Vagina (tissue), 2 donors: ENCODE measurements at regions not wholly inside any gene's neighbourhood (a gene's known extent, or its start where the extent isn't known, plus 50 kb on each side); places are given as distances from the start of the nearest gene placed in this dataset.

Experiments
- POLR2A ChIP-seq, 2 donors: fragments of 450-650 bp; IDR thresholded peaks; one replicate each; pipeline ENCODE4 v1.6.1; 2017; ENCODE audit warnings: antibody characterized with exemption in 2 of 2, mild to moderate bottlenecking in 2 of 2, moderate library complexity in 2 of 2
- POLR2AphosphoS5 ChIP-seq, 2 donors: sonication (generic); formaldehyde crosslinking; IDR thresholded peaks; one replicate each; pipeline ENCODE4 v1.9.0; 2017; ENCODE audit warnings: antibody characterized with exemption in 2 of 2, mild to moderate bottlenecking in 2 of 2, low read depth in 1 of 2; ENCODE audit not compliant: insufficient read depth in 1 of 2
- TF ChIP-seq, protein P1 (sequence below), 3 experiments: fragments of 450-650 bp in 2 of 3; fragments of 200-600 bp in 1 of 3; sonication (generic) in 1 of 3; IDR thresholded peaks; one replicate each; pipeline ENCODE4 v1.5.1; 2017 to 2019; ENCODE audit warnings: antibody characterized with exemption in 3 of 3, mild to moderate bottlenecking in 2 of 3, moderate library complexity in 2 of 3

- TF ChIP-seq, protein P1, sequence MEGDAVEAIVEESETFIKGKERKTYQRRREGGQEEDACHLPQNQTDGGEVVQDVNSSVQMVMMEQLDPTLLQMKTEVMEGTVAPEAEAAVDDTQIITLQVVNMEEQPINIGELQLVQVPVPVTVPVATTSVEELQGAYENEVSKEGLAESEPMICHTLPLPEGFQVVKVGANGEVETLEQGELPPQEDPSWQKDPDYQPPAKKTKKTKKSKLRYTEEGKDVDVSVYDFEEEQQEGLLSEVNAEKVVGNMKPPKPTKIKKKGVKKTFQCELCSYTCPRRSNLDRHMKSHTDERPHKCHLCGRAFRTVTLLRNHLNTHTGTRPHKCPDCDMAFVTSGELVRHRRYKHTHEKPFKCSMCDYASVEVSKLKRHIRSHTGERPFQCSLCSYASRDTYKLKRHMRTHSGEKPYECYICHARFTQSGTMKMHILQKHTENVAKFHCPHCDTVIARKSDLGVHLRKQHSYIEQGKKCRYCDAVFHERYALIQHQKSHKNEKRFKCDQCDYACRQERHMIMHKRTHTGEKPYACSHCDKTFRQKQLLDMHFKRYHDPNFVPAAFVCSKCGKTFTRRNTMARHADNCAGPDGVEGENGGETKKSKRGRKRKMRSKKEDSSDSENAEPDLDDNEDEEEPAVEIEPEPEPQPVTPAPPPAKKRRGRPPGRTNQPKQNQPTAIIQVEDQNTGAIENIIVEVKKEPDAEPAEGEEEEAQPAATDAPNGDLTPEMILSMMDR (IDR thresholded peaks at IDR 0.05): no peak
- TF ChIP-seq POLR2A (IDR thresholded peaks at IDR 0.05): no peak
- TF ChIP-seq POLR2AphosphoS5 (IDR thresholded peaks at IDR 0.05; ENCODE audit: insufficient read depth in 1 of 2, low read depth in 1 of 2): no peak
Observed at GRCh38 chr5:2370626-2371418, 380.7 kb downstream of the IRX2 start.
